GM03348 (cell line): ENCODE measurements at regions not wholly inside any gene's neighbourhood (a gene's known extent, or its start where the extent isn't known, plus 50 kb on each side); places are given as distances from the start of the nearest gene placed in this dataset.
A peak's percentile ranks its signal among the peaks of the same experiment; 100 is the strongest.
"Not testable (repeated sequence)": the region's sequence is repeated elsewhere in the genome, so short reads cannot be mapped to it uniquely, and the experiment has no call there.

Experiments
- DNase-seq: peaks from one replicate; pipeline ENCODE4 v3.0.0; 2012; ENCODE audit warnings: low spot score

- peak; percentile 55 for DNase-seq
Measured at GRCh38 chr4:31370866-31371465, 650.8 kb downstream of the PCDH7 start.

- no peak for DNase-seq
Measured at GRCh38 chr4:31374256-31374960, 654.2 kb downstream of the PCDH7 start.

GRCh38 chr4:31375936-31376335 lies 655.8 kb downstream of the PCDH7 start:
- DNase-seq, result no peak

DNA sequence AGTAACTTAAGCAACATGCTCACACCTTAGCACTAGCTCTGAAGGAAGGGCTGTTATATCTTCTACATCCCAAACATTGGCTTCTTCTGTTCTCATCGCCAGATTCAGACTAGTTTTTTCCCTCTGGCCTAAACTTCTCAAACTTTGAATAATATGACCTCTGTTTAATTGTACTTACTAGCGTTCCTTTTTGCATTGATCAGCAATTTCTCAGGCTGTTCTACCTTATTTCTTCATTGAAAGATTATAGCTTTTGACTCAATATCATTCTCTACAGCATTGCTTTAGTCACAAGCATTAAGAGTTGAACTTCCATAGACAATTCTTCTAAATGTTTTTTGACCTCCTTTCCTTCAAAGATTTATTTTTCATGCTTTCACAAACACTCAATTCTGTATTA lies 659.2 kb downstream of the PCDH7 start:
- no peak for DNase-seq

- DNase-seq, result no peak
Measured at GRCh38 chr4:31383767-31384166, 663.6 kb downstream of the PCDH7 start.

- DNase-seq, result no peak
Measured at GRCh38 chr4:31390849-31391248, 670.7 kb downstream of the PCDH7 start.

GRCh38 chr4:31391976-31392375 lies 671.8 kb downstream of the PCDH7 start:
- DNase-seq, result no peak

DNA sequence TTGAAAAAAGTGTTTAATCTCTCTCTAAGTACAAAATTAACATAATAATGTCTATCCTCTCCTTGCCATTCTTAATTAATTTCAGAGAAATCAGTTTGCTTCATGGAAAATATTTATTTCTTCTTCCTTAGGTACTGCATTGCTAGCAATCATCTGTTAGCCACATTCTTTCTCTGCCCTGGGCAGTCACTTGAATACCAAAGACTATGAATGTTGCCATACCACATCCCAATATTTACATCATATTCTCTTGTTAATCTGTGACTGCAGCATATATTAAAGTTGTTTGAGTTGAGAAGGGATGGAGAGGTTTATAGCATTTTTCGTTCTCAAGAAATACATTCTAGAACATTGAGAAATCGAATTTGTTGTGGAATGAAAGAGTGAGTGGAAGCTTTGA lies 672.8 kb downstream of the PCDH7 start:
- no peak for DNase-seq

- no peak for DNase-seq
Measured at GRCh38 chr4:31408121-31408520, 688.0 kb downstream of the PCDH7 start.

DNA sequence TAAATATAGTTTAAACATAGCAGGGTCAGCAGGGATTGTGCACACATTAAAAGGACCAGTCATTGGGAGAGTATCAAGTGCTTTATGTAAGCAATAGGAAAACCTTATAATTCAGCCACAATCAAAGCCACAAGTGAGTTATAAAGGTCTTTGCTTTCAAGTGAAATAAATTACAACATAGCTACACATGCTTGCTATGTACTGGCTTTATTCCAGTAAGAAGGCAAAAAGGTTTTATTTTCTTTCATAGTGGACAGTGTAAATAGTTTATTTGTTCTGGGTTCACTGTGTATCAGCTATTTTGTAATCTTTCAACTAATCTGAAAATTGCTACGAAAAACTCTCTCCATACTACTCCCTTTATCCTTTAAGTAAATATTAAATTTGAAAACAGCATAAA lies 691.4 kb downstream of the PCDH7 start:
- no peak for DNase-seq

- DNase-seq, result no peak
Measured at GRCh38 chr4:31415629-31416028, 695.5 kb downstream of the PCDH7 start.

GRCh38 chr4:31416498-31416897 lies 696.3 kb downstream of the PCDH7 start:
- no peak for DNase-seq

- DNase-seq, result no peak
Measured at GRCh38 chr4:31417040-31417439, 696.9 kb downstream of the PCDH7 start.

DNA sequence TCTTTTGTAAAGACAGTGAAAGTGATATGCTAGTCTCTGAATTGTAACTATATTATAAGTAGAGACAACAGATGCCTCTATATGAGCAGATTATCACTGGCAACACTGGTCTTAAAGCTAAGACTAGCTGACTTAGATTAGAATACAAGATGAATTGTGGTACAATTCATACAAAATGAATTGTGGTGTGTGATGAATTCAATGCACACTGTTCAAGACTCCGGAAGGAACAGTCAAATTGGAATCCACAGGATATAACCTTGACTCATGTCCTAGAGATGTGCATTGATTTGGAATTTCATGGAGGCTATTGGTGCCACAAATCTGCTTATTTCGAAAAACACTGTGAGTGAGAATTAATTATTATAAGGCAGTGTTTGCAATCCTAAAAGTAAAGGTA lies 701.8 kb downstream of the PCDH7 start:
- no peak for DNase-seq

DNA sequence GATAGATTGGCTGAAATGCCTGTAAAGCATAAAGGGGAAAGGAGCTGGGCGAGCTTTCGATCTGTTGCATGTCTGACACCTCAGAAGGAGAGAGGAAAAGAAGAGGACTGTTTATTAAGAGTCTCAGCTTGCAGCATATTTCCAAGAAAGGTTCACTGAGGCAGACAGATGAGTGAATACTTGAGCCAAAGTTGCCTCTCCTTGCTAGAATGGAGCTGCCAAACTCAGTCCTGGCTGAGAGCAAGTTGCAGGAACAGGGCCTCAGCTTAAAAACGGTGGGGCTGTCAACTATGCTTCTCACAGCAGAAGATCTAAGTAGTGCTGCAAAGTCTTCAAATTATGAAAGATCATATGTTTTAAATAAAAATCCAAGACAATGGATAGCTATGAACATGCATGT lies 707.5 kb downstream of the PCDH7 start:
- DNase-seq, result no peak

- DNase-seq, result no peak
Measured at GRCh38 chr4:31442236-31442635, 722.1 kb downstream of the PCDH7 start.

GRCh38 chr4:31445526-31445925 lies 725.4 kb downstream of the PCDH7 start:
- no peak for DNase-seq

GRCh38 chr4:31455612-31456011 lies 735.4 kb downstream of the PCDH7 start:
- DNase-seq, result no peak

DNA sequence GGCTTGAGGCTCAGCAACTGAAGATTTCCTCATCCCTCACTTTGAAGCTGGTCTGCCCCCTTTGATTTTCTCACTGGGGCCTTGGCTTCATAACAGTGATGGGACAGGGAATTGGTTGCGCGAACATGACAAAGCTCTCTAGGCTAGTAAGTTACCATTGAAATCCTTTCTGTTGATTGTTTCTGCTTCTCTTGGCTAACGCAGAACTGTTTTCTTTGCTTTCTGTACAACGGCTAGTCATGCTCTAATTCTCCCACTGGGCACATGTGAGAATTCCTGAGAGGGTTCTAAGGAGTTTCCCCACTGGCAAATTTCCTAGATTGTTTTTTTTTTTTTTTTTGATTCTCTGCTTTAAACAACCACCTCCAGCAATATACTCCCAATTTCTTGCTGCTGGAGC lies 738.6 kb downstream of the PCDH7 start:
- DNase-seq, result peak; percentile 51

GRCh38 chr4:31461421-31461820 lies 741.3 kb downstream of the PCDH7 start:
- DNase-seq, result peak; percentile 14

DNA sequence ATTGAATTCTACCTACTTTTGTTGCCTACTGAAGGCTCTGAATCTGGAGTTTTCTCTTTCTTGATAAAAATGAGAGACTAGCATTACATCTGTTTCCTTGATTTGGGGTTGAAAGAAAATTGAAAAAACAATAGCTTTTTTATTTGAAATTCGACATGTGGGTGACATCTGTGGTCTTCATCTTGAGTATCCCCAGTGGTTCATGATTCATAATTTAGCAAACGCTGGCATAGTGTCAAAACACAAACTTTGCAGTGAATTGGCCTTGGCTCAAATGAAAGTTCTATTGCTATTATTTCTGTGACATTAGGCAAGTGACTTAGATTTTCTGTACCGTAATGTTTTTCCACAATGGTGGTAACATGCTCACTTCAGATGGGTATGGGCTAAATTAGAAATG lies 747.6 kb downstream of the PCDH7 start:
- peak; percentile 7 for DNase-seq

DNA sequence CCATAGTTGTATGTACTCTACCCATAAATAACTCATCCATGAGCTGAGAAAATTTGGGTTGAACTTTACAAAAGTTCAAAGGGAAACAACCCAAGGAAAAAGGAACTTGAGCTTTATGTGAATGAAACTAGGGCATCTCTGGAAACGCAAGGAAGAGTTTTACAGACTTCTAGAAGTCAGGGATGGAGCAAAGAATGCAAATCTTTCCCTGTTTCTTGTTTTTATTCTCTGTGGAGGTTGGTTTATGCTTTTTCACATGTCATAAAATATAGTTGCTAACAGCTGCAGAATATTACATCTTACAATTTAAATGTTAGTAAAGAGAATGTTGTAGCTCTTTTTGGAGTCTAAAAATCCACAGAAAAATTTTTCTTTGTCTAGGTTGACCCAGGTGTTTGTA lies 754.1 kb downstream of the PCDH7 start:
- no peak for DNase-seq

DNA sequence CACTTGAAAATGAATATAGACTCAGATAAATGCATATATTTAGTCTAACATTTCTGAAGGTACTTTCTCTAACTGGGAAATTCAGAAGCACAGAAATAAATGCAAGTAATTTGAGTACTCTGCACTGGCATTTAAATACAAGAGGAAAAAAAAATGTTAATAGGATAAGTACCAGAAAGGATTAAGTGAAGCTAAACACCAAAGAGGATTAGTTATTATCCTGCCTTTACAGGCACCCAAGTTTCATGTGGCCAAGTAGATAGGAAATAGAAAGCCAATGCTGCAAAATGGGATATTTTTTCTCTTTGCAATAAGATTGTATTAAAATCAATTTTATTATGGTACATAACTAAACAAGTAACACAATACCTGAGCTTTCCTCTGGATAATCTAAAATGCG lies 762.5 kb downstream of the PCDH7 start:
- no peak for DNase-seq

DNA sequence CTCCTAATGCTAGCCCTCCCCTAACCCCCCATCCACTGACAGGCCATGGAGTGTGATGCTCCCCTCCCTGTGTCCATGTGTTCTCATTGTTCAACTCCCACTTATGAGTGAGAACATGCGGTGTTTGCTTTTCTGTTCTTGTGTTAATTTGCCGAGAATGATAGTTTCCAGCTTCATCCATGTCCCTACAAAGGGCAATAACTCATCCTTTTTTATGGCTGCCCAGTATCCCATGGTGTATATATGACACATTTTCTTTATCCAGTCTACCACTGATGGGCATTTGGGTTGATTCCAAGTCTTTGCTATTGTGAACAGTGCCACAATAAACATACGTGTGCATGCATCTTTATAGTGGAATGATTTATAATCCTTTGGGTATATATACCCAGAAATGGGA lies 779.0 kb downstream of the PCDH7 start:
- DNase-seq, result not testable (repeated sequence)
